WI38 (cell line): ENCODE measurements at regions not wholly inside any gene's neighbourhood (a gene's known extent, or its start where the extent isn't known, plus 50 kb on each side); places are given as distances from the start of the nearest gene placed in this dataset.

Source experiments
- H3K4me3 ChIP-seq: 2 replicates; pipeline ENCODE4 v1.5.1; 2011; ENCODE audit warnings: low read depth, mild to moderate bottlenecking, control low read depth, low read length
- CTCF ChIP-seq: IDR thresholded peaks from 2 replicates; pipeline ENCODE4 v1.5.1; 2012; ENCODE audit warnings: low read depth, mild to moderate bottlenecking, control low read depth, low read length

- no peak overlapping the region for H3K4me3 ChIP-seq
- TF ChIP-seq CTCF: no peak
These were observed 91.9 kb upstream of the BCL2L14 start for GRCh38 chr12:11978726-11979384.

GRCh38 chr12:11980115-11980514, 90.6 kb upstream of the BCL2L14 start:
- TF ChIP-seq CTCF: no peak

GRCh38 chr12:11981121-11981733, 89.5 kb upstream of the BCL2L14 start:
- TF ChIP-seq CTCF: no peak
- H3K4me3 ChIP-seq: no peak overlapping the region

More at GRCh38 chr12:11980115-11980514, 90.6 kb upstream of the BCL2L14 start:
- no peak overlapping the region for H3K4me3 ChIP-seq

- no peak overlapping the region for H3K4me3 ChIP-seq
- no peak for TF ChIP-seq CTCF
These were observed 86.3 kb upstream of the BCL2L14 start for GRCh38 chr12:11984417-11984816.

- no peak for TF ChIP-seq CTCF
- no peak overlapping the region for H3K4me3 ChIP-seq
These were observed 84.6 kb upstream of the BCL2L14 start for GRCh38 chr12:11986165-11986564.

GRCh38 chr12:11987901-11988300, 82.8 kb upstream of the BCL2L14 start:
- H3K4me3 ChIP-seq: no peak overlapping the region
- no peak for TF ChIP-seq CTCF

GRCh38 chr12:11991604-11992003, 79.1 kb upstream of the BCL2L14 start:
- H3K4me3 ChIP-seq: no peak overlapping the region
- no peak for TF ChIP-seq CTCF
